GM19023 (cell line): ENCODE measurements at regions not wholly inside any gene's neighbourhood (a gene's known extent, or its start where the extent isn't known, plus 50 kb on each side); places are given as distances from the start of the nearest gene placed in this dataset.
"Not testable (repeated sequence)": the region's sequence is repeated elsewhere in the genome, so short reads cannot be mapped to it uniquely, and the experiment has no call there.

ENCODE experiments used
- ATAC-seq: cut with Tn5 transposase; IDR thresholded peaks from one replicate; pipeline ENCODE4 v1.9.1; 2021; ENCODE audit warnings: mild to moderate bottlenecking, moderate library complexity; ENCODE audit not compliant: unreplicated experiment

GRCh38 chr2:189308056-189308790 lies 128.7 kb upstream of the COL5A2 start:
- ATAC-seq: no peak

GRCh38 chr2:189309331-189309730 lies 129.8 kb upstream of the COL5A2 start:
- no peak for ATAC-seq

GRCh38 chr2:189312211-189312610 lies 129.1 kb upstream of the WDR75 start:
- no peak for ATAC-seq

- no peak for ATAC-seq
Observed at GRCh38 chr2:189312643-189313042, 128.6 kb upstream of the WDR75 start.

GRCh38 chr2:189318761-189319160 lies 122.5 kb upstream of the WDR75 start:
- ATAC-seq: no peak

- ATAC-seq: not testable (repeated sequence)
Observed at GRCh38 chr2:189319424-189319823, 121.8 kb upstream of the WDR75 start.

- no peak for ATAC-seq
Observed at GRCh38 chr2:189327879-189328847, 113.1 kb upstream of the WDR75 start.

- no peak for ATAC-seq
Observed at GRCh38 chr2:189328848-189329245, 112.4 kb upstream of the WDR75 start.

GRCh38 chr2:189336276-189336975 lies 104.8 kb upstream of the WDR75 start:
- no peak for ATAC-seq

- ATAC-seq: no peak
Observed at GRCh38 chr2:189337656-189338055, 103.6 kb upstream of the WDR75 start.

GRCh38 chr2:189338115-189338514 lies 103.2 kb upstream of the WDR75 start:
- no peak for ATAC-seq

- no peak for ATAC-seq
Observed at GRCh38 chr2:189341077-189341476, 100.2 kb upstream of the WDR75 start.

- no peak for ATAC-seq
Observed at GRCh38 chr2:189344043-189344442, 97.2 kb upstream of the WDR75 start.

- peak; percentile 73 for ATAC-seq
Observed at GRCh38 chr2:189347540-189347939, 93.7 kb upstream of the WDR75 start.

- no peak for ATAC-seq
Observed at GRCh38 chr2:189348369-189348768, 92.9 kb upstream of the WDR75 start.

GRCh38 chr2:189350540-189351209 lies 90.6 kb upstream of the WDR75 start:
- no peak for ATAC-seq

GRCh38 chr2:189351933-189352332 lies 89.3 kb upstream of the WDR75 start:
- ATAC-seq: not testable (repeated sequence)

- ATAC-seq: not testable (repeated sequence)
Observed at GRCh38 chr2:189357375-189357774, 83.9 kb upstream of the WDR75 start.

- ATAC-seq: no peak
Observed at GRCh38 chr2:189360861-189361260, 80.4 kb upstream of the WDR75 start.

- no peak for ATAC-seq
Observed at GRCh38 chr2:189362283-189362682, 79.0 kb upstream of the WDR75 start.

GRCh38 chr2:189363559-189363958 lies 77.7 kb upstream of the WDR75 start:
- no peak for ATAC-seq
